ENCODE measurements at regions not wholly inside any gene's neighbourhood (a gene's known extent, or its start where the extent isn't known, plus 50 kb on each side); places are given as distances from the start of the nearest gene placed in this dataset.

- Histone ChIP-seq H3K9ac (ENCODE audit: low read length) (no peak overlapping the region), H3K4me1 (ENCODE audit: control insufficient read depth, insufficient read depth, low read length) (no peaks in the 10 kb centered on the region), H3K27me3 (ENCODE audit: control insufficient read depth, insufficient read depth, low read length) (peaks cover 5% of the 10 kb centered on the region)
Measured at GRCh38 chr1:22287946-22288520, 145.1 kb upstream of the WNT4 start.

DNA sequence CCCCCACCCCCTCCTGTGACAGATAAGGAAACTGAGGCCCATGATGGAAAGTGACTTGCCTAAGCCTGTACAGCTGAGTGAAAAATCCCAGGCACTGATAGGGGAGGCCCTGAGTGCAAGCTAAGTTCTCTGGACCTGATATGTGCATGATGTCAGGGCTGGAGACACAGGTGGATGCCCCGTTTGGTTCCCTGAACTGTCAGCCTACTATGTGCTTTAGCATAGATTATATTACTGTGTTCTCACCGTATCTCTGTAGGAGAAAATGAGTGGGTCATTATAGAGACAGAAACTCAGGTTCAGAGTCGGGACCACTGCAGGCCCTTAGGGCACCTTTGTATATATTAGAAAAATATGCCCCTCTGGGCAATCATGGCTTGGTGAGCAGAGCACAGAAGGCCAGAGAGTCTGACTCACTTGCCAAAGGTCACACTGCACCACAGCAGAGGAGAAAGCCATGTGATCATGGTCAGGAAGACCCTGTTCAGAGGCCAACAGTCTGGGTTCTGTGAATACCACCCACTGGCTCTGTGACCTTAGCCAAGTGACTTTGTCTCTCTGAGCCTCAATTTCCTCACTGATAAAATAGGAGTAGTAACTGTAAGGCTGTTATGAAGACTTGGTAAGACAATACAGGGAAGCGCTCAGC, 145.8 kb upstream of the WNT4 start:
- Histone ChIP-seq H3K9ac (ENCODE audit: low read length) (no peak overlapping the region), H3K27me3 (ENCODE audit: control insufficient read depth, insufficient read depth, low read length) (peaks cover 5% of the 10 kb centered on the region), H3K9me3 (ENCODE audit: control insufficient read depth, low read length) (no peaks in the 10 kb centered on the region), H3K4me1 (ENCODE audit: control insufficient read depth, insufficient read depth, low read length) (no peaks in the 10 kb centered on the region), H3K36me3 (ENCODE audit: control insufficient read depth, insufficient read depth, low read length) (no peaks in the 10 kb centered on the region), H3K4me3 (ENCODE audit: low read length) (no peak overlapping the region)

More at GRCh38 chr1:22287946-22288520, 145.1 kb upstream of the WNT4 start:
- H3K4me3 ChIP-seq (ENCODE audit: low read length), result no peak overlapping the region
- H3K36me3 ChIP-seq (ENCODE audit: control insufficient read depth, insufficient read depth, low read length), result no peaks in the 10 kb centered on the region
- H3K9me3 ChIP-seq (ENCODE audit: control insufficient read depth, low read length), result no peaks in the 10 kb centered on the region

- H3K4me3 ChIP-seq (ENCODE audit: low read length), result no peak overlapping the region
- H3K36me3 ChIP-seq (ENCODE audit: control insufficient read depth, insufficient read depth, low read length), result no peaks in the 10 kb centered on the region
- peaks cover 5% of the 10 kb centered on the region for H3K27me3 ChIP-seq (ENCODE audit: control insufficient read depth, insufficient read depth, low read length)
- no peaks in the 10 kb centered on the region for H3K4me1 ChIP-seq (ENCODE audit: control insufficient read depth, insufficient read depth, low read length)
- no peak overlapping the region for H3K9ac ChIP-seq (ENCODE audit: low read length)
- H3K9me3 ChIP-seq (ENCODE audit: control insufficient read depth, low read length), result no peaks in the 10 kb centered on the region
Measured at GRCh38 chr1:22289307-22289995, 146.6 kb upstream of the WNT4 start.

- no peaks in the 10 kb centered on the region for H3K4me1 ChIP-seq (ENCODE audit: control insufficient read depth, insufficient read depth, low read length)
- H3K36me3 ChIP-seq (ENCODE audit: control insufficient read depth, insufficient read depth, low read length), result no peaks in the 10 kb centered on the region
- no peak overlapping the region for H3K9ac ChIP-seq (ENCODE audit: low read length)
- peaks cover 5% of the 10 kb centered on the region for H3K27me3 ChIP-seq (ENCODE audit: control insufficient read depth, insufficient read depth, low read length)
- no peak overlapping the region for H3K4me3 ChIP-seq (ENCODE audit: low read length)
- H3K9me3 ChIP-seq (ENCODE audit: control insufficient read depth, low read length), result no peaks in the 10 kb centered on the region
Measured at GRCh38 chr1:22290157-22290556, 147.3 kb upstream of the WNT4 start.

GRCh38 chr1:22290611-22291010, 147.7 kb upstream of the WNT4 start:
- no peaks in the 10 kb centered on the region for H3K36me3 ChIP-seq (ENCODE audit: control insufficient read depth, insufficient read depth, low read length)
- H3K9ac ChIP-seq (ENCODE audit: low read length), result no peak overlapping the region
- H3K27me3 ChIP-seq (ENCODE audit: control insufficient read depth, insufficient read depth, low read length), result peaks cover 5% of the 10 kb centered on the region
- H3K4me1 ChIP-seq (ENCODE audit: control insufficient read depth, insufficient read depth, low read length), result no peaks in the 10 kb centered on the region
- no peak overlapping the region for H3K4me3 ChIP-seq (ENCODE audit: low read length)
- H3K9me3 ChIP-seq (ENCODE audit: control insufficient read depth, low read length), result no peaks in the 10 kb centered on the region

DNA sequence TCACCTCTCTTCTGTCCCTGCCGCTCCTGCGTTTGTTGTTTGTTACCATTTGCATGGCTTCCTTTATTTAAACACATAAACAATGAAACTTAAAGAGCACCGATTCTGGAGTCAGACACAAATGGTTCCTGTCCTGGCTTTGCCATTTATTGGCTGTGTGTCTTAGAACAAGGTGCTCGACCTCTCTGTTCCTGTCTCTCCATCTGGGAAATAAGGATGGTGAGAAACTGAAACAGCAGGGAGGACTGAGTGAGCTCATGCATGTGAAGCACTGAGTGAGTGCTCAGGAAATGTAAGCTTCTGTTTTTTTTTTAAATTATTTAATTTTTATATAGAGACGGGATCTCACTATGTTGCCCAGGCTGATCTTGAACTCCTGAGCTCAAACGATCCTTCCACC, 148.2 kb upstream of the WNT4 start:
- Histone ChIP-seq H3K36me3 (ENCODE audit: control insufficient read depth, insufficient read depth, low read length) (no peaks in the 10 kb centered on the region), H3K27me3 (ENCODE audit: control insufficient read depth, insufficient read depth, low read length) (peaks cover 5% of the 10 kb centered on the region), H3K4me3 (ENCODE audit: low read length) (no peak overlapping the region), H3K4me1 (ENCODE audit: control insufficient read depth, insufficient read depth, low read length) (no peaks in the 10 kb centered on the region), H3K9ac (ENCODE audit: low read length) (no peak overlapping the region), H3K9me3 (ENCODE audit: control insufficient read depth, low read length) (no peaks in the 10 kb centered on the region)

- Histone ChIP-seq H3K4me1 (ENCODE audit: control insufficient read depth, insufficient read depth, low read length) (no peaks in the 10 kb centered on the region), H3K9ac (ENCODE audit: low read length) (no peak overlapping the region), H3K36me3 (ENCODE audit: control insufficient read depth, insufficient read depth, low read length) (no peaks in the 10 kb centered on the region), H3K9me3 (ENCODE audit: control insufficient read depth, low read length) (no peaks in the 10 kb centered on the region), H3K27me3 (ENCODE audit: control insufficient read depth, insufficient read depth, low read length) (peaks cover 5% of the 10 kb centered on the region), H3K4me3 (ENCODE audit: low read length) (no peak overlapping the region)
Measured at GRCh38 chr1:22291494-22291893, 148.6 kb upstream of the WNT4 start.

GRCh38 chr1:22292011-22292788, 149.3 kb upstream of the WNT4 start:
- Histone ChIP-seq H3K9ac (ENCODE audit: low read length) (no peak overlapping the region), H3K36me3 (ENCODE audit: control insufficient read depth, insufficient read depth, low read length) (no peaks in the 10 kb centered on the region), H3K4me3 (ENCODE audit: low read length) (no peak overlapping the region), H3K4me1 (ENCODE audit: control insufficient read depth, insufficient read depth, low read length) (no peaks in the 10 kb centered on the region), H3K9me3 (ENCODE audit: control insufficient read depth, low read length) (no peaks in the 10 kb centered on the region), H3K27me3 (ENCODE audit: control insufficient read depth, insufficient read depth, low read length) (peaks cover 8% of the 10 kb centered on the region)

GRCh38 chr1:22295396-22295795, 152.5 kb upstream of the WNT4 start:
- no peak overlapping the region for H3K9ac ChIP-seq (ENCODE audit: low read length)

DNA sequence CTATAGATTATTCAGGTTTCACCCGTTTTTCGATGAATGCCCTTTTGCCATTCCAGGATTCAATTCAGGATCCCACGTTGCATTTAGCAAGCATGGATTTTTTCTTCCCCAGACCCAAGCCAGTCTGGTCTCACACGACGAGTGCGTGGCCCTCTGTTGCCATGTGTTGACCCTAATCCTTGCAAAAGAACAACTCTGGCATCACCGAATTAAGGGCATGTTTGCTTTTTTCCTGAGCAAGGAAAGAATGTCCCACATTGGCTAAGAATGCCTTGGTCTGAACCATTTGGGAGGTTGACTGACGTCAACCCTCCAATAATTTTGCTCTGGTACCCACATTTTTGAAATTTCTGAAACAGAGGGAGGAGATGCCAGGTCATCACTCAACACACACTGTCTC, 153.0 kb upstream of the WNT4 start:
- Histone ChIP-seq H3K27me3 (ENCODE audit: control insufficient read depth, insufficient read depth, low read length) (peaks cover 14% of the 10 kb centered on the region), H3K4me1 (ENCODE audit: control insufficient read depth, insufficient read depth, low read length) (no peaks in the 10 kb centered on the region), H3K9me3 (ENCODE audit: control insufficient read depth, low read length) (no peaks in the 10 kb centered on the region), H3K36me3 (ENCODE audit: control insufficient read depth, insufficient read depth, low read length) (no peaks in the 10 kb centered on the region), H3K9ac (ENCODE audit: low read length) (no peak overlapping the region), H3K4me3 (ENCODE audit: low read length) (no peak overlapping the region)

More at GRCh38 chr1:22295396-22295795, 152.5 kb upstream of the WNT4 start:
- no peaks in the 10 kb centered on the region for H3K4me1 ChIP-seq (ENCODE audit: control insufficient read depth, insufficient read depth, low read length)
- no peaks in the 10 kb centered on the region for H3K9me3 ChIP-seq (ENCODE audit: control insufficient read depth, low read length)
- no peak overlapping the region for H3K4me3 ChIP-seq (ENCODE audit: low read length)
- H3K27me3 ChIP-seq (ENCODE audit: control insufficient read depth, insufficient read depth, low read length), result peaks cover 14% of the 10 kb centered on the region
- H3K36me3 ChIP-seq (ENCODE audit: control insufficient read depth, insufficient read depth, low read length), result no peaks in the 10 kb centered on the region

DNA sequence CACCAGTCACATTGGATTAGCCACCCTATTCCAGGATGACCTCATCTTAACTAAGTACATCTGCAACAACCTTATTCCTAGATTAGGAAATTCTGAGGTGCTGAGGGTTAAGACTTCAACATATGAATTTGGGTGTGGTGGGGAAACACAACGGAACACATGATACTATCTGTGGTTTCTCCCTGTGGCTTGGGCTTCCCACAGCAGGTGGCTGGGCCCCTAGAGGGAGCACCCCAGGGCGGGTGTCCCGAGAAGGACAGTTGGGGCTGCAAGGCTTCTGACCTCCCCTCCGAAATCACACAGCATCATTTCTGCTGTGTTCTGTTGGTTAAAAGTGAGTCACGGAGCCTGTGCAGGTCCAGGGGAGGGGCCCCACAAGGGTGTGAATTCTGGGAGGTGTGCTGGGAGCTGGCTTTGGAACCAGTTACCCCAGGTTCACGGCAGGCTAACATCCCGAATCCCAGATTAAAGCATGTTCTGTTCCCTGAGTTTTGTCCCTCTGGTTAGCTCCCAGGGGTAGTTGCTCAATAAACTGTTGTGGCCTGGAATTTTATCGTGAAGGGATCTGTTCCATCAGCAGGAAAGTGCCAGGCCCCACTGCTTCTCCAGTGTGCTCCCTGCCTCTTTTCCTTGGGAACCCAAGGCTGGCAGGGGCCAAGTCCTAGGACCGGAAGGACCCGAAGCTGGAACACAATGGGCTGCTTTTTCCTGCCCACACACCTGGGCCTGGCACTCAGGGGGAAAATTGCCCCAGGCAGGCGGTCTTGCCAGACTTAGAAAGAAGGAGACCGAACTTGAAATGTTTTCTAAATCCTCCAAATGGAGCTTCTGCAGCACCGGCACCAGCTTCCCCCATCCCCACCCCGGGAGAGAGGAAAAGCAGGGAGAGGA, 154.0 kb upstream of the WNT4 start:
- no peaks in the 10 kb centered on the region for H3K9me3 ChIP-seq (ENCODE audit: control insufficient read depth, low read length)
- peaks cover 10% of the 10 kb centered on the region for H3K27me3 ChIP-seq (ENCODE audit: control insufficient read depth, insufficient read depth, low read length)
- H3K36me3 ChIP-seq (ENCODE audit: control insufficient read depth, insufficient read depth, low read length), result no peaks in the 10 kb centered on the region
- no peak overlapping the region for H3K9ac ChIP-seq (ENCODE audit: low read length)
- H3K4me3 ChIP-seq (ENCODE audit: low read length), result no peak overlapping the region
- no peaks in the 10 kb centered on the region for H3K4me1 ChIP-seq (ENCODE audit: control insufficient read depth, insufficient read depth, low read length)
